Tibial nerve (tissue), 4 donors: ENCODE measurements at regions not wholly inside any gene's neighbourhood (a gene's known extent, or its start where the extent isn't known, plus 50 kb on each side); places are given as distances from the start of the nearest gene placed in this dataset.
"Not testable (repeated sequence)": the region's sequence is repeated elsewhere in the genome, so short reads cannot be mapped to it uniquely, and the experiment has no call there.

Experiments used
- DNase-seq, 2 donors: peaks; one replicate each; pipeline ENCODE4 v3.0.0-alpha.2; 2019; ENCODE audit warnings: low spot score in 2 of 2
- H3K27ac ChIP-seq, 4 donors: fragments of 200-600 bp; sonication (generic) in 3 of 4; one replicate each; pipeline ENCODE4 v1.5.1; 2017 to 2019; ENCODE audit warnings: mild to moderate bottlenecking in 1 of 4
- H3K27me3 ChIP-seq, 2 donors: fragments of 200-600 bp; sonication (generic) in 1 of 2; one replicate each; pipeline versions ENCODE4 v1.5.1 to v1.6.0; 2017 to 2019
- H3K36me3 ChIP-seq, 3 donors: fragments of 200-600 bp; sonication (generic); one replicate each; pipeline ENCODE4 v1.5.1; 2018 to 2019
- H3K4me1 ChIP-seq, 4 donors: fragments of 200-600 bp; sonication (generic) in 3 of 4; one replicate each; pipeline ENCODE4 v1.5.1; 2017 to 2019
- H3K4me3 ChIP-seq, 4 donors: fragments of 200-600 bp; sonication (generic) in 3 of 4; one replicate each; pipeline ENCODE4 v1.5.1; 2017 to 2019; ENCODE audit warnings: mild to moderate bottlenecking in 1 of 4, moderate library complexity in 1 of 4
- H3K9me3 ChIP-seq, 4 donors: fragments of 200-600 bp; sonication (generic) in 3 of 4; one replicate each; pipeline ENCODE4 v1.5.1; 2017 to 2019
- CTCF ChIP-seq, 5 experiments: fragments of 200-600 bp in 3 of 5; fragments of 450-650 bp in 2 of 5; sonication (generic) in 3 of 5; IDR thresholded peaks; one replicate each; pipeline ENCODE4 v1.5.1; 2016 to 2019; ENCODE audit warnings: antibody characterized with exemption in 5 of 5, mild to moderate bottlenecking in 3 of 5, moderate library complexity in 2 of 5
- EP300 ChIP-seq, 2 donors: sonication (generic); formaldehyde crosslinking; IDR thresholded peaks; one replicate each; pipeline ENCODE4 v1.6.1; 2017; ENCODE audit warnings: antibody characterized with exemption in 2 of 2, mild to moderate bottlenecking in 1 of 2
- POLR2A ChIP-seq, 2 donors: fragments of 450-650 bp; IDR thresholded peaks; one replicate each; pipeline ENCODE4 v1.6.1; 2017; ENCODE audit warnings: antibody characterized with exemption in 2 of 2, mild to moderate bottlenecking in 2 of 2, moderate library complexity in 2 of 2
- WGBS, 2 donors: methylation state at CpG; one replicate each; pipeline ENCODE4 v1.1.5; 2018; 5-methylcytosine and 5-hydroxymethylcytosine counted together

- not testable (repeated sequence) for DNase-seq, H3K27me3 ChIP-seq, H3K4me3 ChIP-seq, H3K27ac ChIP-seq, H3K36me3 ChIP-seq, H3K4me1 ChIP-seq
- peaks cover 0 to 17% (median 0%) of the 10 kb centered on the region in 4 donors for H3K9me3 ChIP-seq
- 88 to 91% methylated on average over 5 of the region's 5 CpGs for WGBS, 2 donors
Observed at GRCh38 chr15:29648415-29648814, 173.9 kb downstream of the TJP1 start.

GRCh38 chr15:29645841-29646240 lies 176.4 kb downstream of the TJP1 start:
- no peak for TF ChIP-seq EP300 (IDR thresholded peaks at IDR 0.05)
- DNase-seq: no peak
- Histone ChIP-seq H3K27ac (no peak overlapping the region), H3K27me3 (no peaks in the 10 kb centered on the region), H3K4me1 (no peaks in the 10 kb centered on the region), H3K4me3 (no peak overlapping the region), H3K36me3 (no peaks in the 10 kb centered on the region), H3K9me3 (no peaks in the 10 kb centered on the region)
- WGBS, 2 donors: 51 to 56% methylated on average over 3 of the region's 3 CpGs

GRCh38 chr15:29644361-29644760 lies 177.9 kb downstream of the TJP1 start:
- WGBS, 2 donors: 95 to 99% methylated on average over 12 of the region's 12 CpGs
- not testable (repeated sequence) for H3K9me3 ChIP-seq

GRCh38 chr15:29638781-29639180 lies 183.5 kb downstream of the TJP1 start:
- DNase-seq: no peak
- Histone ChIP-seq H3K27ac (no peak overlapping the region), H3K9me3 (no peaks in the 10 kb centered on the region), H3K27me3 (no peaks in the 10 kb centered on the region), H3K4me1 (no peaks in the 10 kb centered on the region), H3K4me3 (no peak overlapping the region), H3K36me3 (no peaks in the 10 kb centered on the region)
- 46 to 48% methylated on average over 4 of the region's 4 CpGs for WGBS, 2 donors
- TF ChIP-seq POLR2A (IDR thresholded peaks at IDR 0.05) (no peak), CTCF (IDR thresholded peaks at IDR 0.05) (no peak), EP300 (IDR thresholded peaks at IDR 0.05) (no peak)

More at GRCh38 chr15:29644361-29644760, 177.9 kb downstream of the TJP1 start:
- not testable (repeated sequence) for H3K27ac ChIP-seq, H3K27me3 ChIP-seq, H3K36me3 ChIP-seq, H3K4me1 ChIP-seq, H3K4me3 ChIP-seq, DNase-seq

- DNase-seq: no peak
- no peak for TF ChIP-seq POLR2A (IDR thresholded peaks at IDR 0.05)
- TF ChIP-seq EP300 (IDR thresholded peaks at IDR 0.05): no peak
- TF ChIP-seq CTCF (IDR thresholded peaks at IDR 0.05): no peak
- no peak overlapping the region for H3K4me3 ChIP-seq
- no peaks in the 10 kb centered on the region for H3K36me3 ChIP-seq
- WGBS, 2 donors: 75 to 93% methylated on average over 2 to 3 of the region's 3 CpGs
- H3K27me3 ChIP-seq: no peaks in the 10 kb centered on the region
- no peaks in the 10 kb centered on the region for H3K4me1 ChIP-seq
- no peak overlapping the region for H3K27ac ChIP-seq
- no peaks in the 10 kb centered on the region for H3K9me3 ChIP-seq
Observed at GRCh38 chr15:29638011-29638410, 184.3 kb downstream of the TJP1 start.

- TF ChIP-seq EP300 (IDR thresholded peaks at IDR 0.05) (no peak), CTCF (IDR thresholded peaks at IDR 0.05) (no peak), POLR2A (IDR thresholded peaks at IDR 0.05) (no peak)
- H3K36me3 ChIP-seq: no peaks in the 10 kb centered on the region
- WGBS, 2 donors: 91 to 93% methylated on average over 7 of the region's 7 CpGs
- H3K27me3 ChIP-seq: no peaks in the 10 kb centered on the region
- no peak overlapping the region for H3K4me3 ChIP-seq
- no peak for DNase-seq
- no peaks in the 10 kb centered on the region for H3K4me1 ChIP-seq
- no peak overlapping the region for H3K27ac ChIP-seq
- no peaks in the 10 kb centered on the region for H3K9me3 ChIP-seq
Observed at GRCh38 chr15:29637555-29637954, 184.7 kb downstream of the TJP1 start.

GRCh38 chr15:29636921-29637320 lies 185.3 kb downstream of the TJP1 start:
- H3K27me3 ChIP-seq: no peaks in the 10 kb centered on the region
- TF ChIP-seq POLR2A (IDR thresholded peaks at IDR 0.05) (no peak), CTCF (IDR thresholded peaks at IDR 0.05) (no peak), EP300 (IDR thresholded peaks at IDR 0.05) (no peak)
- H3K9me3 ChIP-seq: no peaks in the 10 kb centered on the region

More at GRCh38 chr15:29636921-29637320, 185.3 kb downstream of the TJP1 start:
- Histone ChIP-seq H3K4me1 (no peaks in the 10 kb centered on the region), H3K36me3 (no peaks in the 10 kb centered on the region), H3K4me3 (no peak overlapping the region), H3K27ac (no peak overlapping the region)
- no peak for DNase-seq
